ENCODE measurements at regions not wholly inside any gene's neighbourhood (a gene's known extent, or its start where the extent isn't known, plus 50 kb on each side); places are given as distances from the start of the nearest gene placed in this dataset.

DNA sequence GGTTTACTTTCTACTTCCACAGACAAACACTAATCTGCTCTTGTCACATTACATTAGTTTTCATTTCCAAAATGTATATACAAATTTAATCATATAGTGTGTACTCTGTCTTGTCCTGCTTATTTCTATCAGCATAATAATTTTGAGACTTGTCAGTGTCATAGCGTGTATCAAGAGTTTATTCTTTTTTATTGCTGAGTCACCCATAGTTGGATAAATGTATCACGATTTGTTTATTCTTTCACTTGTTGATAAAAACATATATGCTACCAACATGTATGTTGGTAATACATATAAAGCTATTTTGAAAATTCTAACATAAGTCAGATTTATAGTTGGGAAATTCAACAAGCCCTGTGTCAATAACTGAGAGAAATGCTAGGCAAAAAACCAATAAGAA lies 261.2 kb downstream of the TRAM1L1 start:
- no peaks in the 10 kb centered on the region for H3K36me3 ChIP-seq (ENCODE audit: low read depth)
- H3K27me3 ChIP-seq (replicated peaks; ENCODE audit: insufficient read depth): no peaks in the 10 kb centered on the region
- TF ChIP-seq EZH2phosphoT487 (IDR thresholded peaks at IDR 0.05; ENCODE audit: insufficient read depth, low read depth) (no peak), EZH2 (IDR thresholded peaks at IDR 0.05; ENCODE audit: insufficient read depth, poor library complexity, severe bottlenecking) (no peak)
- H3K4me1 ChIP-seq (ENCODE audit: insufficient read depth): no peaks in the 10 kb centered on the region
- no peaks in the 10 kb centered on the region for H3K9me3 ChIP-seq (ENCODE audit: low read depth)
- H3F3A ChIP-seq (ENCODE audit: insufficient read depth): no peaks in the 10 kb centered on the region
- WGBS, 2 experiments (ENCODE audit: low coverage in 1 of 2, low lambda C conversion rate in 2 of 2, missing lambda C conversion rate in 2 of 2): 26 to 30% methylated on average over 2 of the region's 2 CpGs
- H3K4me3 ChIP-seq: no peak overlapping the region
- H2AFZ ChIP-seq: no peak overlapping the region
- H4K20me1 ChIP-seq (ENCODE audit: insufficient read depth): no peaks in the 10 kb centered on the region
- no peak for DNase-seq
- in situ Hi-C loops (cut with MboI): no loop called here
- H3K9me2 ChIP-seq (ENCODE audit: insufficient read depth): no peaks in the 10 kb centered on the region
- no peak overlapping the region for H3K9ac ChIP-seq
- H3K79me2 ChIP-seq (ENCODE audit: insufficient read depth): no peaks in the 10 kb centered on the region
- H3K4me2 ChIP-seq (ENCODE audit: unreplicated experiment): no peak overlapping the region
- no peak overlapping the region for H3K27ac ChIP-seq

- no peaks in the 10 kb centered on the region for H3K9me2 ChIP-seq (ENCODE audit: insufficient read depth)
- no peak for DNase-seq
- no peaks in the 10 kb centered on the region for H4K20me1 ChIP-seq (ENCODE audit: insufficient read depth)
- no peaks in the 10 kb centered on the region for H3K36me3 ChIP-seq (ENCODE audit: low read depth)
- no peak overlapping the region for H3K9ac ChIP-seq
- no peak overlapping the region for H3K4me3 ChIP-seq
- no peaks in the 10 kb centered on the region for H3K9me3 ChIP-seq (ENCODE audit: low read depth)
- H3K79me2 ChIP-seq (ENCODE audit: insufficient read depth): no peaks in the 10 kb centered on the region
- WGBS, 2 experiments (ENCODE audit: low coverage in 1 of 2, low lambda C conversion rate in 2 of 2, missing lambda C conversion rate in 2 of 2): 13 to 26% methylated on average over 2 of the region's 2 CpGs
- in situ Hi-C loops (cut with MboI): no loop called here
- no peak overlapping the region for H3K4me2 ChIP-seq (ENCODE audit: unreplicated experiment)
- no peaks in the 10 kb centered on the region for H3F3A ChIP-seq (ENCODE audit: insufficient read depth)
- TF ChIP-seq EZH2phosphoT487 (IDR thresholded peaks at IDR 0.05; ENCODE audit: insufficient read depth, low read depth): no peak
- TF ChIP-seq EZH2 (IDR thresholded peaks at IDR 0.05; ENCODE audit: insufficient read depth, poor library complexity, severe bottlenecking): no peak
- no peak overlapping the region for H2AFZ ChIP-seq
- H3K27me3 ChIP-seq (replicated peaks; ENCODE audit: insufficient read depth): no peaks in the 10 kb centered on the region
- H3K27ac ChIP-seq: no peak overlapping the region
- H3K4me1 ChIP-seq (ENCODE audit: insufficient read depth): no peaks in the 10 kb centered on the region
These were observed 273.6 kb downstream of the TRAM1L1 start for GRCh38 chr4:116811730-116812129.

GRCh38 chr4:116796022-116796421 lies 289.4 kb downstream of the TRAM1L1 start:
- no peak overlapping the region for H3K27ac ChIP-seq
- 6 to 7% methylated on average over 2 of the region's 2 CpGs for WGBS, 2 experiments (ENCODE audit: low coverage in 1 of 2, low lambda C conversion rate in 2 of 2, missing lambda C conversion rate in 2 of 2)
- H3K79me2 ChIP-seq (ENCODE audit: insufficient read depth): no peaks in the 10 kb centered on the region
- H3K9ac ChIP-seq: no peak overlapping the region
- in situ Hi-C loops (cut with MboI): no loop called here
- H3K4me3 ChIP-seq: no peak overlapping the region
- no peaks in the 10 kb centered on the region for H3K9me3 ChIP-seq (ENCODE audit: low read depth)
- H3K4me1 ChIP-seq (ENCODE audit: insufficient read depth): no peaks in the 10 kb centered on the region
- DNase-seq: no peak
- no peak overlapping the region for H3K4me2 ChIP-seq (ENCODE audit: unreplicated experiment)
- H4K20me1 ChIP-seq (ENCODE audit: insufficient read depth): no peaks in the 10 kb centered on the region
- H3K27me3 ChIP-seq (replicated peaks; ENCODE audit: insufficient read depth): no peaks in the 10 kb centered on the region
- no peaks in the 10 kb centered on the region for H3K36me3 ChIP-seq (ENCODE audit: low read depth)
- H3F3A ChIP-seq (ENCODE audit: insufficient read depth): no peaks in the 10 kb centered on the region
- TF ChIP-seq EZH2phosphoT487 (IDR thresholded peaks at IDR 0.05; ENCODE audit: insufficient read depth, low read depth): no peak
- no peak for TF ChIP-seq EZH2 (IDR thresholded peaks at IDR 0.05; ENCODE audit: insufficient read depth, poor library complexity, severe bottlenecking)
- H3K9me2 ChIP-seq (ENCODE audit: insufficient read depth): no peaks in the 10 kb centered on the region
- H2AFZ ChIP-seq: no peak overlapping the region

- TF ChIP-seq EZH2phosphoT487 (IDR thresholded peaks at IDR 0.05; ENCODE audit: insufficient read depth, low read depth) (no peak), EZH2 (IDR thresholded peaks at IDR 0.05; ENCODE audit: insufficient read depth, poor library complexity, severe bottlenecking) (no peak)
- no peak overlapping the region for H3K27ac ChIP-seq
- H2AFZ ChIP-seq: no peak overlapping the region
- H3K9ac ChIP-seq: no peak overlapping the region
- H3K27me3 ChIP-seq (replicated peaks; ENCODE audit: insufficient read depth): no peaks in the 10 kb centered on the region
- in situ Hi-C loops (cut with MboI): no loop called here
- H3F3A ChIP-seq (ENCODE audit: insufficient read depth): no peaks in the 10 kb centered on the region
- H3K36me3 ChIP-seq (ENCODE audit: low read depth): no peaks in the 10 kb centered on the region
- no peaks in the 10 kb centered on the region for H4K20me1 ChIP-seq (ENCODE audit: insufficient read depth)
- H3K9me3 ChIP-seq (ENCODE audit: low read depth): peaks cover 5% of the 10 kb centered on the region
- no peak overlapping the region for H3K4me2 ChIP-seq (ENCODE audit: unreplicated experiment)
- WGBS, 2 experiments (ENCODE audit: low coverage in 1 of 2, low lambda C conversion rate in 2 of 2, missing lambda C conversion rate in 2 of 2): 12 to 36% methylated on average over 2 of the region's 2 CpGs
- no peaks in the 10 kb centered on the region for H3K79me2 ChIP-seq (ENCODE audit: insufficient read depth)
- H3K9me2 ChIP-seq (ENCODE audit: insufficient read depth): peaks cover 4% of the 10 kb centered on the region; the same call in 1 of the 2 replicates
- no peaks in the 10 kb centered on the region for H3K4me1 ChIP-seq (ENCODE audit: insufficient read depth)
- DNase-seq: no peak
- no peak overlapping the region for H3K4me3 ChIP-seq
These were observed 296.7 kb downstream of the TRAM1L1 start for GRCh38 chr4:116788723-116789122.

DNA sequence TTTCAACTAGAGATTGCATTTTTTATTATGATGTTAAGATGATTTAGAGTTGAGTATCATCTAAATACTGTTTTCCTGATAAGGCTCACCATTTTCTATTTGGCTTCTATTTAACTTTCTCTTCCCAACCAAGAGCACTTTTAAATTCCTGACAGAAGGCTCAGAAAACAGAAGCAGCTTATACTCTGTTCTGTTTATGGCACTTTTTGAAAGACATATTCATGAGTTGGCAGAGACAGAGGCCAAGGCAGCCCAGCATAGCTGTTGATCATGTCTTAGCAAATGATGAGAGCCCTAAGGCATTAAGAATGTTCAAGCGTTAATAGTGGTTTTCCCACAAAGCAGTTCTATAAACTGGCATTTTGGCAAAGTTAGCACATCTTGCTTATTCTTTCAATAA lies 330.3 kb downstream of the TRAM1L1 start:
- no peaks in the 10 kb centered on the region for H3K4me1 ChIP-seq (ENCODE audit: insufficient read depth)
- H3K27ac ChIP-seq: no peak overlapping the region
- no peaks in the 10 kb centered on the region for H3K9me2 ChIP-seq (ENCODE audit: insufficient read depth)
- no peaks in the 10 kb centered on the region for H3K27me3 ChIP-seq (replicated peaks; ENCODE audit: insufficient read depth)
- H3K4me2 ChIP-seq (ENCODE audit: unreplicated experiment): no peak overlapping the region
- no peaks in the 10 kb centered on the region for H3F3A ChIP-seq (ENCODE audit: insufficient read depth)
- no peak overlapping the region for H3K4me3 ChIP-seq
- TF ChIP-seq EZH2phosphoT487 (IDR thresholded peaks at IDR 0.05; ENCODE audit: insufficient read depth, low read depth) (no peak), EZH2 (IDR thresholded peaks at IDR 0.05; ENCODE audit: insufficient read depth, poor library complexity, severe bottlenecking) (no peak)
- no peak overlapping the region for H3K9ac ChIP-seq
- H3K79me2 ChIP-seq (ENCODE audit: insufficient read depth): no peaks in the 10 kb centered on the region
- no peak overlapping the region for H2AFZ ChIP-seq
- DNase-seq: no peak
- 11 to 21% methylated on average over 1 of the region's 1 CpG for WGBS, 2 experiments (ENCODE audit: low coverage in 1 of 2, low lambda C conversion rate in 2 of 2, missing lambda C conversion rate in 2 of 2)
- H3K36me3 ChIP-seq (ENCODE audit: low read depth): no peaks in the 10 kb centered on the region
- H4K20me1 ChIP-seq (ENCODE audit: insufficient read depth): no peaks in the 10 kb centered on the region
- in situ Hi-C loops (cut with MboI): no loop called here
- H3K9me3 ChIP-seq (ENCODE audit: low read depth): no peaks in the 10 kb centered on the region

All from GM23248 (cell line).